ENCODE measurements at regions not wholly inside any gene's neighbourhood (a gene's known extent, or its start where the extent isn't known, plus 50 kb on each side); places are given as distances from the start of the nearest gene placed in this dataset.

DNA sequence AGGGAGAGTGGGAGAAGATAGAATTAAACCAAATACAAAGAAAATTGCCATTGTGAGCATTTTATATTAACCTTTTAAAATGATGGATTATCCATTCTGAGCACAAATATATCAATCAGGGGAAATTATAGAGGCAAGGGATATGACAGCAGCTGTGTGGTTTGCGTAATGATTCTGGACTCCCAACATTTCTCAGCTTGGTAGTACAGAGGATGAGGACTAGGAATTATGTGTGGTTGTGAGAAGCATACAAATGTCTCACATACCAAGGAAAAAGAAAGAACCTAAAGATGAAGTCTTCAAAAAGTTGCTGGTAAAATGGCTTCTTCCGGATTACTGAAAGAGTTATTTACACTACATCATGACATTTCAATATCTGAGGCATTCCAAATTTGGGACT, 674.6 kb upstream of the NR3C2 start:
- H3K4me1 ChIP-seq (ENCODE audit: control insufficient read depth in 2 of 2, insufficient read depth in 2 of 2, low read length in 2 of 2), result no peaks in the 10 kb centered on the region
- no peak overlapping the region for H3K27ac Mint-ChIP-seq
- H3K4me3 ChIP-seq (ENCODE audit: control extremely low read depth in 1 of 5, extremely low read depth in 1 of 5, insufficient read depth in 1 of 5, low read depth in 2 of 5, low read length in 4 of 5), result no peak overlapping the region
- H3K36me3 ChIP-seq (replicated peaks in 1 of 2; ENCODE audit: control extremely low read depth in 1 of 2, control insufficient read depth in 1 of 2, extremely low read depth in 1 of 2, insufficient read depth in 2 of 2, low read length in 1 of 2), result no peaks in the 10 kb centered on the region
- no peaks in the 10 kb centered on the region for H3K9me3 Mint-ChIP-seq (ENCODE audit: insufficient read depth)
- ChIA-PET POLR2A (no interaction called here), CTCF (no interaction called here)
- no peak overlapping the region for H3K4me3 Mint-ChIP-seq
- WGBS (ENCODE audit: insufficient coverage), result no CpG with 5 or more reads among the region's 2 CpGs
- no peaks in the 10 kb centered on the region for H4K20me1 ChIP-seq (ENCODE audit: control insufficient read depth, insufficient read depth, low read length, poor library complexity, severe bottlenecking)
- H3K27me3 Mint-ChIP-seq, result no peaks in the 10 kb centered on the region
- no peak overlapping the region for H3K27ac ChIP-seq (ENCODE audit: low read length in 2 of 2)
- H3K27me3 ChIP-seq (replicated peaks in 1 of 4; ENCODE audit: control extremely low read depth in 1 of 4, control insufficient read depth in 3 of 4, insufficient read depth in 4 of 4, low read length in 3 of 4), result no peaks in the 10 kb centered on the region
- no peak overlapping the region for H2AFZ ChIP-seq (ENCODE audit: insufficient read depth, low read depth, low read length, poor library complexity, severe bottlenecking)
- peaks cover 0 to 4% (median 0%) of the 10 kb centered on the region in 3 donors for H3K9me3 ChIP-seq (ENCODE audit: control extremely low read depth in 1 of 3, control insufficient read depth in 2 of 3, insufficient read depth in 1 of 3, low read length in 2 of 3)
- no peak for DNase-seq
- no peak overlapping the region for H3K4me2 ChIP-seq (replicated peaks; ENCODE audit: low read depth, low read length, poor library complexity, severe bottlenecking)
- intact Hi-C loops (cut with micrococcal nuclease), result no loop called here
- TF ChIP-seq, protein P1, sequence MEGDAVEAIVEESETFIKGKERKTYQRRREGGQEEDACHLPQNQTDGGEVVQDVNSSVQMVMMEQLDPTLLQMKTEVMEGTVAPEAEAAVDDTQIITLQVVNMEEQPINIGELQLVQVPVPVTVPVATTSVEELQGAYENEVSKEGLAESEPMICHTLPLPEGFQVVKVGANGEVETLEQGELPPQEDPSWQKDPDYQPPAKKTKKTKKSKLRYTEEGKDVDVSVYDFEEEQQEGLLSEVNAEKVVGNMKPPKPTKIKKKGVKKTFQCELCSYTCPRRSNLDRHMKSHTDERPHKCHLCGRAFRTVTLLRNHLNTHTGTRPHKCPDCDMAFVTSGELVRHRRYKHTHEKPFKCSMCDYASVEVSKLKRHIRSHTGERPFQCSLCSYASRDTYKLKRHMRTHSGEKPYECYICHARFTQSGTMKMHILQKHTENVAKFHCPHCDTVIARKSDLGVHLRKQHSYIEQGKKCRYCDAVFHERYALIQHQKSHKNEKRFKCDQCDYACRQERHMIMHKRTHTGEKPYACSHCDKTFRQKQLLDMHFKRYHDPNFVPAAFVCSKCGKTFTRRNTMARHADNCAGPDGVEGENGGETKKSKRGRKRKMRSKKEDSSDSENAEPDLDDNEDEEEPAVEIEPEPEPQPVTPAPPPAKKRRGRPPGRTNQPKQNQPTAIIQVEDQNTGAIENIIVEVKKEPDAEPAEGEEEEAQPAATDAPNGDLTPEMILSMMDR (IDR thresholded peaks at IDR 0.05), result no peak
- no peak for TF ChIP-seq EZH2 (IDR thresholded peaks at IDR 0.05; ENCODE audit: borderline replicate concordance, insufficient read depth, low read depth, low read length, poor library complexity, severe bottlenecking)
- no peaks in the 10 kb centered on the region for H3K4me1 Mint-ChIP-seq
- H3K9ac ChIP-seq (ENCODE audit: low read length), result no peak overlapping the region
- no peaks in the 10 kb centered on the region for H3K79me2 ChIP-seq (ENCODE audit: control insufficient read depth, insufficient read depth, low read length)
- ATAC-seq (ENCODE audit: low read depth), result no peak

DNA sequence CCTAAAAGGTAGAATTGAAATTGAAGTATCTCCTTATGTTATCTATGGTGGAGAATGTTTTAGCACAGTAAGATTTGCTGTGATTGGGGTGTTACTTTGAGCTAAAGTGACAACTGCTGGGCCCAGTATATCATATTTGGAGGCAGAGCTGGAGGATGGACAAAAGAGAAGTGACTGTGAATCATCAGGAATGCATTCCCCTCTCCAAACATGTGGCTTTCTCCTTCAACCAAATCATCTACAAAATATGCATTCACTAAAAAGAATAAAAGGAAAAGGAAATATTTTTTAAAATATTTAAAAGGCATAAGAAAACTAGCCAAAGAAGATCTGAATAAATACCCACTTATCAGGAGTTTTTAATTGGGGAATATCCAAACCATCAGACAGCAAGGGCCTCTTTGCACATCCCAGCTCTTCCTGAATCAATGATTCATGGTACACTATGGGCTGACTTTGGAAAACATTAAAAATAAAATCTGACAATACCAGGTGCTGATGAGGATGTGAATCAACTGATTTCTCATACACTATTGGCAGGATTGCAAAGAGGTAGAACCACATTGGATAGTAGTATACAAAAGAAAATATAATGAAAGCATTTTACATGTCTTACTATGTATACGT, 671.7 kb upstream of the NR3C2 start:
- no peak overlapping the region for H3K27ac ChIP-seq (ENCODE audit: low read length in 2 of 2)
- H3K79me2 ChIP-seq (ENCODE audit: control insufficient read depth, insufficient read depth, low read length), result no peaks in the 10 kb centered on the region
- WGBS (ENCODE audit: insufficient coverage), result no CpG with 5 or more reads among the region's 1 CpG
- no peak overlapping the region for H3K4me3 ChIP-seq (ENCODE audit: control extremely low read depth in 1 of 5, extremely low read depth in 1 of 5, insufficient read depth in 1 of 5, low read depth in 2 of 5, low read length in 4 of 5)
- DNase-seq (no peak), ATAC-seq (ENCODE audit: low read depth) (no peak)
- TF ChIP-seq, protein P1 (IDR thresholded peaks at IDR 0.05), result no peak
- no peak for TF ChIP-seq EZH2 (IDR thresholded peaks at IDR 0.05; ENCODE audit: borderline replicate concordance, insufficient read depth, low read depth, low read length, poor library complexity, severe bottlenecking)
- no peak overlapping the region for H3K4me3 Mint-ChIP-seq
- H3K27me3 ChIP-seq (replicated peaks in 1 of 4; ENCODE audit: control extremely low read depth in 1 of 4, control insufficient read depth in 3 of 4, insufficient read depth in 4 of 4, low read length in 3 of 4), result no peaks in the 10 kb centered on the region
- no peaks in the 10 kb centered on the region for H3K36me3 ChIP-seq (replicated peaks in 1 of 2; ENCODE audit: control extremely low read depth in 1 of 2, control insufficient read depth in 1 of 2, extremely low read depth in 1 of 2, insufficient read depth in 2 of 2, low read length in 1 of 2)
- no peaks in the 10 kb centered on the region for H3K4me1 ChIP-seq (ENCODE audit: control insufficient read depth in 2 of 2, insufficient read depth in 2 of 2, low read length in 2 of 2)
- intact Hi-C loops (cut with micrococcal nuclease), result no loop called here
- CTCF ChIA-PET, result no interaction called here
- no peaks in the 10 kb centered on the region for H3K27me3 Mint-ChIP-seq
- H3K4me1 Mint-ChIP-seq, result no peaks in the 10 kb centered on the region
- no peak overlapping the region for H2AFZ ChIP-seq (ENCODE audit: insufficient read depth, low read depth, low read length, poor library complexity, severe bottlenecking)
- H3K27ac Mint-ChIP-seq, result no peak overlapping the region
- POLR2A ChIA-PET, result no interaction called here
- H3K9me3 ChIP-seq (ENCODE audit: control extremely low read depth in 1 of 3, control insufficient read depth in 2 of 3, insufficient read depth in 1 of 3, low read length in 2 of 3), result peaks cover 0 to 4% (median 0%) of the 10 kb centered on the region in 3 donors
- no peak overlapping the region for H3K4me2 ChIP-seq (replicated peaks; ENCODE audit: low read depth, low read length, poor library complexity, severe bottlenecking)
- no peaks in the 10 kb centered on the region for H4K20me1 ChIP-seq (ENCODE audit: control insufficient read depth, insufficient read depth, low read length, poor library complexity, severe bottlenecking)
- H3K9ac ChIP-seq (ENCODE audit: low read length), result no peak overlapping the region
- no peaks in the 10 kb centered on the region for H3K9me3 Mint-ChIP-seq (ENCODE audit: insufficient read depth)

Data from B cell (primary cell).